Lower leg skin (tissue), 3 donors: ENCODE measurements at regions not wholly inside any gene's neighbourhood (a gene's known extent, or its start where the extent isn't known, plus 50 kb on each side); places are given as distances from the start of the nearest gene placed in this dataset.

Experiments used
- CTCF ChIP-seq, 3 donors: fragments of 450-650 bp; IDR thresholded peaks; one replicate each; pipeline ENCODE4 v1.5.1; 2016; ENCODE audit warnings: antibody characterized with exemption in 3 of 3, mild to moderate bottlenecking in 3 of 3, moderate library complexity in 2 of 3
- POLR2A ChIP-seq, 2 donors: fragments of 450-650 bp; IDR thresholded peaks; one replicate each; pipeline ENCODE4 v1.6.1; 2016 to 2017; ENCODE audit warnings: antibody characterized with exemption in 2 of 2, mild to moderate bottlenecking in 1 of 2, moderate library complexity in 1 of 2

GRCh38 chr12:63302941-63303536 is 152.0 kb upstream of the AVPR1A start:
- TF ChIP-seq POLR2A (IDR thresholded peaks at IDR 0.05) (no peak), CTCF (IDR thresholded peaks at IDR 0.05) (no peak)
